Osteocyte (in vitro differentiated cells): ENCODE measurements at regions not wholly inside any gene's neighbourhood (a gene's known extent, or its start where the extent isn't known, plus 50 kb on each side); places are given as distances from the start of the nearest gene placed in this dataset.

Experiments used
- DNase-seq: peaks from one replicate; pipeline ENCODE4 v3.0.0; 2021; ENCODE audit warnings: mixed read lengths; ENCODE audit not compliant: unreplicated experiment; ENCODE audit errors: extremely low spot score
- H3K27ac Mint-ChIP-seq: one replicate; pipeline ENCODE4 v1.8.0; 2021; ENCODE audit warnings: mild to moderate bottlenecking, mixed read lengths; ENCODE audit not compliant: unreplicated experiment
- H3K27me3 Mint-ChIP-seq: one replicate; pipeline ENCODE4 v1.8.0; 2021; ENCODE audit warnings: mixed read lengths; ENCODE audit not compliant: unreplicated experiment
- H3K36me3 Mint-ChIP-seq: one replicate; pipeline ENCODE4 v1.8.0; 2021; ENCODE audit warnings: mixed read lengths; ENCODE audit not compliant: unreplicated experiment
- H3K4me1 Mint-ChIP-seq: one replicate; pipeline ENCODE4 v1.8.0; 2021; ENCODE audit warnings: mixed read lengths; ENCODE audit not compliant: unreplicated experiment
- H3K4me3 Mint-ChIP-seq: one replicate; pipeline ENCODE4 v1.8.0; 2021; ENCODE audit warnings: mild to moderate bottlenecking, moderate library complexity, mixed read lengths; ENCODE audit not compliant: unreplicated experiment
- H3K9me3 Mint-ChIP-seq: one replicate; pipeline ENCODE4 v1.8.0; 2021; ENCODE audit warnings: mixed read lengths; ENCODE audit not compliant: unreplicated experiment
- CTCF ChIP-seq: fragments of 200-600 bp; sonication (generic); IDR thresholded peaks from 2 replicates; pipeline ENCODE4 v1.5.0; 2021; ENCODE audit warnings: antibody characterized with exemption, mild to moderate bottlenecking, moderate library complexity

DNA sequence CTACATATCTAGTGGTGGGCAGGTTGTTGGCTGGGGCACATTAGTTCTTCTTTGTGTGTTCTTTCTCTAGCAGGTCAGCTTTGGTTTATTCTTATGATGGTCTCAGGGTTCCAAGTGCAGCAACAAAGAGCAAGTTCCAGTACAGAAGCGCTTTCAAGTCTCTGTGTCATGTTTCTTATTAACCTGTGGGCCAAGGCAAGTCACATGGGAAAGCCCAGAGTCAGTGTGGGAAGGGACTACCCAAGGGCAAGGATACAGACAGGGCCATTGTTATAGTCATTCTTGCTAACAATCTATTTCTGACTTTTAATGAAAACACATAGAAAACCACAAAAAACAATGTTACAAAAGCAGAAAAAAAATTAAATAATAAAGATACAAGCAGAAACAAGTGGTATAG is 754.6 kb downstream of the TBC1D22A start:
- Mint-ChIP-seq H3K4me3 (no peak overlapping the region), H3K9me3 (peaks cover 22% of the 10 kb centered on the region), H3K4me1 (no peaks in the 10 kb centered on the region), H3K27me3 (no peaks in the 10 kb centered on the region), H3K27ac (no peak overlapping the region), H3K36me3 (no peaks in the 10 kb centered on the region)
- DNase-seq = no peak
- no peak for TF ChIP-seq CTCF

DNA sequence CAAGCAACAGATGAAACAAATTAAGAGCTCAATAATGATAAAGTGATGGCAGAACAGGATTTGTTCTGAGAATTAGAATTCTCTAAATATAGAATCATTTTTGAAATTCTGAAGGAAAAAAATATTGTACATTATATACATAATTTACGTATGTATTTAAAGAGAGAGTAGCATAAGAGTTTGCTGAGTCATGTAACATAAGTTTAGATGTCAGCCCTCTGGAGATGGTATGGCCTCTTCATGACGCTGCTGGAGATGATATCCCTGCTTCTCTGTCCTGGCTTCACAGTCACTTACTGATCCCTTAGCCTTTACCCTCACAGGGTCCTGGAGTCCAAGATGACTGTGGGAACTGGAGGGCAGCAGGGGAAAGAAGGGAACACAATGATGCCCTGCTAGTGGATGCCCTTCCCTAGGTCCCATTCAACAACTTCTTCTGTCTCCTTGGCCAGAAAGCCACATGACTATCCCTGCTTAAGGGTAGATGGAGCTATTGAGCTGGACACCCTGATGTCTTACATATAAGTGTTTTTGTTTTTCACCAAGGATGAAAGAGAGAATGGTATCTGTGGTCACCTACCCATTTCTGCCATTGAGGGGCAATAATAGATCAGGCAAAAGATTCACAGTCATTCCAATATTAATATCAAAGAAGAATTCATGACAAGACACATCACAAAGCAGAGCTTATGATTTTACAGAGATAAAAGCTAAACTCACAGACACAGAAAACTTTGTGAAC is 753.1 kb downstream of the TBC1D22A start:
- peak; percentile 15 for TF ChIP-seq CTCF
- no peak overlapping the region for H3K4me3 Mint-ChIP-seq
- DNase-seq = no peak
- H3K36me3 Mint-ChIP-seq = no peaks in the 10 kb centered on the region
- H3K4me1 Mint-ChIP-seq = no peaks in the 10 kb centered on the region
- H3K27me3 Mint-ChIP-seq = no peaks in the 10 kb centered on the region
- H3K9me3 Mint-ChIP-seq = peaks cover 21% of the 10 kb centered on the region
- H3K27ac Mint-ChIP-seq = no peak overlapping the region

DNA sequence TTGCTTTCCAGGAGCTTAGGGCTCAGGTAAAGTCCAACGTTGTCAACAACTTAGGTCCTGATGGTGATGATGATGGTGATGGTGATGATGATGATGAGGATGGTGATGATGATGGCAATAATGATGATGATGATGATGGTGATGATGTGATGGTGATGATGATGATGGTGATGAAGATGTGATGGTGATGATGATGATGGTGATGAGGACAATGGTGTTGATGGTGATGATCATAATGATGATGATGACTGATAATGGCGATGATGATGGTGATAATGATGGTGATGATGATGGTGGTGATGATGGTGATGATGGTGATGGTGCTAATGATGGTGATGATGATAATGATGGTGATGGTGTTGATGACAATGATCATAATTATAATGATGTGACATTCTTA is 750.2 kb downstream of the TBC1D22A start:
- H3K27ac Mint-ChIP-seq = no peak overlapping the region
- DNase-seq = no peak
- peaks cover 26% of the 10 kb centered on the region for H3K9me3 Mint-ChIP-seq

DNA sequence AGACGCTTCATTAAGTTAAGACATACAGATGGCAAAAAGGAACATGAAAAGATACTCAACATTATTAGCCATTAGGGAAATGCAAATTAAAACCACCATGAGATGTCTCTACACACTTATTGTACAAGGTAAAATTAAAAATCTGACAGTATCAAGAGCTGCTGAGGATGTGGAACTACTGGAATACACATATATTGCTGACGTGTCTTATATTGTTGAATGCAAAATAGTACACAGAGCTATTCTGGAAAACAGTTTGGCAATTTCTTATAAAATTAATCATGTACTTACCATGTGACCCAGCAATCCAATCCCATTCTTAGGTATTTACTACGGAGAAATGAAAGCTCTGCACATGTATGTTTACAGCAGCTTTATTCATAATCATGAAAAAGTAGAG is 742.5 kb downstream of the TBC1D22A start:
- Mint-ChIP-seq H3K4me1 (no peaks in the 10 kb centered on the region), H3K9me3 (peaks cover 40% of the 10 kb centered on the region)

More for the DNA sequence above, 750.2 kb downstream of the TBC1D22A start:
- TF ChIP-seq CTCF = no peak
- Mint-ChIP-seq H3K36me3 (no peaks in the 10 kb centered on the region), H3K27me3 (no peaks in the 10 kb centered on the region), H3K4me3 (no peak overlapping the region), H3K4me1 (no peaks in the 10 kb centered on the region)

More for the DNA sequence above, 742.5 kb downstream of the TBC1D22A start:
- H3K36me3 Mint-ChIP-seq = no peaks in the 10 kb centered on the region
- H3K27me3 Mint-ChIP-seq = no peaks in the 10 kb centered on the region
- no peak overlapping the region for H3K4me3 Mint-ChIP-seq
- H3K27ac Mint-ChIP-seq = no peak overlapping the region
- TF ChIP-seq CTCF = no peak
- DNase-seq = no peak
